ENCODE measurements at regions not wholly inside any gene's neighbourhood (a gene's known extent, or its start where the extent isn't known, plus 50 kb on each side); places are given as distances from the start of the nearest gene placed in this dataset.

DNA sequence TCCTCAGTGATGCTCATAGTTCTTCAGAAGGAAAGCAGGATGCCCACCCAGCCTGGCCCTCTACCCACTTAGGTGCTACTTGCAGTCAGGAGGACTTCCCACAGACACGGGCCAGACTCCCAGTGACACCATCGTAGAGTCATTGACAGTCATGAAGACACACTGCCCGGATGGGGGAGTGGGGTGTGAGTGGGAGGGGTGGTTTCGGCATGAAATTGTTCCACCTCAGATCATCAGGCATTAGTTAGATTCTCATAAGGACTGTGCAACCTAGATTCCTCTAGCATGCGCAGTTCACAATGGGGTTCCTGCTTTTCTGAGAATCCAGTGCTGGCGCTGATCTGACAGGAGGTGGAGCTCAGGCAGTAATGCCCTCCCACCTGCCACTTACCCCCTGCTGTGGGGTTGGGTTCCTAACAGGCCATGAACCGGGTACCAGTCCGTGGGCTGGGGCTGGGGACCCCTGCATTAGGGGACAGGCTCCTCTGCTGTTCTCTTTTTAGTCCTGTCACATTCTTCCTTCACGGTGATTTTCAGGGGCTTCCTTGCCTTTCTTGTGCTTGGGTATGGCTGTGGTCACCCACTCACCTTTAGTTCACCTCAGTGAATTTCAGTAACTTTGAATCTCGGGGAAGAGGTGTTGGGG lies 88.2 kb upstream of the ANKRD55 start:
- Histone ChIP-seq H3K27me3 (no peaks in the 10 kb centered on the region), H3K9me3 (no peaks in the 10 kb centered on the region), H3K4me3 (no peak overlapping the region), H3K4me1 (peaks cover 0 to 19% (median 6%) of the 10 kb centered on the region in 4 donors), H3K36me3 (no peaks in the 10 kb centered on the region), H3K27ac (no peak overlapping the region)
- no peak for DNase-seq
- intact Hi-C loops (cut with DNase I; ENCODE audit: low total_unique reads), result no loop called here
- TF ChIP-seq, protein P1, sequence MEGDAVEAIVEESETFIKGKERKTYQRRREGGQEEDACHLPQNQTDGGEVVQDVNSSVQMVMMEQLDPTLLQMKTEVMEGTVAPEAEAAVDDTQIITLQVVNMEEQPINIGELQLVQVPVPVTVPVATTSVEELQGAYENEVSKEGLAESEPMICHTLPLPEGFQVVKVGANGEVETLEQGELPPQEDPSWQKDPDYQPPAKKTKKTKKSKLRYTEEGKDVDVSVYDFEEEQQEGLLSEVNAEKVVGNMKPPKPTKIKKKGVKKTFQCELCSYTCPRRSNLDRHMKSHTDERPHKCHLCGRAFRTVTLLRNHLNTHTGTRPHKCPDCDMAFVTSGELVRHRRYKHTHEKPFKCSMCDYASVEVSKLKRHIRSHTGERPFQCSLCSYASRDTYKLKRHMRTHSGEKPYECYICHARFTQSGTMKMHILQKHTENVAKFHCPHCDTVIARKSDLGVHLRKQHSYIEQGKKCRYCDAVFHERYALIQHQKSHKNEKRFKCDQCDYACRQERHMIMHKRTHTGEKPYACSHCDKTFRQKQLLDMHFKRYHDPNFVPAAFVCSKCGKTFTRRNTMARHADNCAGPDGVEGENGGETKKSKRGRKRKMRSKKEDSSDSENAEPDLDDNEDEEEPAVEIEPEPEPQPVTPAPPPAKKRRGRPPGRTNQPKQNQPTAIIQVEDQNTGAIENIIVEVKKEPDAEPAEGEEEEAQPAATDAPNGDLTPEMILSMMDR (IDR thresholded peaks at IDR 0.05), result no peak

DNA sequence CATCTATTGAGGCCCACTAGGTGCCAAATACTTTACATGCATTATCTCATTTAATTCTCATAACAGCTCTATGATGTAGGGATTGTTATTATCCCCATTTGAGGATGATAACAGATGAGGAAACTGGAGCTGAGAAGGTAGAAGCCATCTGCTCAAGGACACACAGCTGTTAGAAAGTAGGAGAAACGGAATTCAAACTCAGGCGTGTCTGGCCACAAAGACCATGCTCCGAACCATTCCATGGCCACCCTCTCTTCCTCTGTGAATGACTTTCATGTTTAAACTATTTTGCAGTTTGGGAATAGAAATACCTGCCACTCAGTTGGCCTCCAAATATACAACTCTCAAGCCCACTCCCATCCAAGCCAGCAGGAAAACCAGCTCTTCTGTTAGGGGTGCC lies 87.6 kb upstream of the ANKRD55 start:
- intact Hi-C loops (cut with DNase I; ENCODE audit: low total_unique reads), result no loop called here
- Histone ChIP-seq H3K4me3 (no peak overlapping the region), H3K9me3 (no peaks in the 10 kb centered on the region), H3K27me3 (no peaks in the 10 kb centered on the region), H3K36me3 (no peaks in the 10 kb centered on the region), H3K27ac (no peak overlapping the region), H3K4me1 (peaks cover 0 to 19% (median 6%) of the 10 kb centered on the region in 4 donors)
- TF ChIP-seq, protein P1 (IDR thresholded peaks at IDR 0.05), result no peak
- no peak for DNase-seq

DNA sequence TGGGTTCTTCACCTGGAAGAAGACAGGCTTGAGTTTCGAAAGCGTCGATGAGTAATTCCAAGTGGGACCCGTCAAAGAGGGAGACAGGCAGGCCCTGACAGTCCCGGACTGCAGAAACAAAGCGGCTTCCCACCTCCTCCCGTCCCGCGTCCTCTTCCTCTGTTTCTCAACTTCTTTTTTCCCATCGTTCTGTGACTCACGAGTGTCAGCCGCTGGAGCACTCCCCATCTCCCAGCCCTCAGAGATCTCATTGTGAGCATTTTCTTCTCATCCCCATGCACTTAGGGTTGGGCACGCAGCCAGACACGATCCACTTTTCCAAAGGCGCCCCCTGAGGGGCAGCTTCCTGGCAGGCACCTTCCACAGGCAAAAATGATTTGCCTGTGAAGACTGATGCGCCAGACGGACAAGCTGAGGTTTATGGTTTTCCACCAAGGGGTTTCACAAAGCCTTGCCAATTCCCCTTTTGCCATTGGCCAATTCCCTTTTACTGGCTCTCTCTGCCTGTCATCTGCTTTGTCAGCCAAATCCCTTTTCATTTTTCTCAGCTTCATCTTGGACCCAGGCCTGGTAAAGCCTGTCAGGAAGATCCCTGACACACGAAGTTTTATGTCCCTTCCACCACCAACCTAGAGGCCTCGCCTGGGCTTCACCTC lies 86.5 kb upstream of the ANKRD55 start:
- Histone ChIP-seq H3K4me3 (no peak overlapping the region), H3K27ac (peak overlapping the region in 1 of 2 donors; percentile 9)
- DNase-seq, result peak in 1 of 2 donors; percentile 51

DNA sequence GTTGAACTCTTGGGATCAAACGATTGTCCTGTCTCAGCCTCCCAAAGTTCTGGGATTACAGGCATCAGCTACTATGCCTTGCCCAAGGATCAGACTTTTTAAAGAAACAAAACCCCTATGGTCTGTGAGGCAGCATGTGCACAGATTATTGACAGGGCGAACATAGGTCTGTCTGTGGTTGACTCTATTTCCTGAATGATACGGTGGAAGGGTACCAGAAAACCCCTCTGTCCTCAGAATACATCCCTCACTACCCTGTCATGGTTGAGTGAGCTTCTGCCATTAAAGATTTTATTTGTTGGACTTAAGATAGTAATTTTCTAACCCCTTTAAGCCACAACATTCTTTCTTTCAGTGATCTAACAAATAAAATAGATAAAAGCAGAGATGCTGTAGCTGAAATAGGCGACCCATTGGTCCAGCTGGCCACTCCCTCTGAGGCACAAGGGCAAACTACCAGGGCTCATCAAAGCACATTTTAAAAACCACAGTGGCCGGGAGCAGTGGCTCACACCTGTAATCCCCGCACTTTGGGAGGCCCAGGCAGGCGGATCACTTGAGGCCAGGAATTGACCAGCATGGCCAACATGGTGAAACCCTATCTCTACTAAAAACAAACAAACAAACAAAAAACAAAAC lies 84.9 kb upstream of the ANKRD55 start:
- peaks cover 0 to 19% (median 6%) of the 10 kb centered on the region in 4 donors for H3K4me1 ChIP-seq

More for the DNA sequence above, 86.5 kb upstream of the ANKRD55 start:
- intact Hi-C loops (cut with DNase I; ENCODE audit: low total_unique reads), result no loop called here
- H3K4me1 ChIP-seq, result peaks cover 0 to 19% (median 6%) of the 10 kb centered on the region in 4 donors
- no peaks in the 10 kb centered on the region for H3K36me3 ChIP-seq
- TF ChIP-seq, protein P1 (IDR thresholded peaks at IDR 0.05), result no peak
- no peaks in the 10 kb centered on the region for H3K9me3 ChIP-seq
- H3K27me3 ChIP-seq, result no peaks in the 10 kb centered on the region

DNA sequence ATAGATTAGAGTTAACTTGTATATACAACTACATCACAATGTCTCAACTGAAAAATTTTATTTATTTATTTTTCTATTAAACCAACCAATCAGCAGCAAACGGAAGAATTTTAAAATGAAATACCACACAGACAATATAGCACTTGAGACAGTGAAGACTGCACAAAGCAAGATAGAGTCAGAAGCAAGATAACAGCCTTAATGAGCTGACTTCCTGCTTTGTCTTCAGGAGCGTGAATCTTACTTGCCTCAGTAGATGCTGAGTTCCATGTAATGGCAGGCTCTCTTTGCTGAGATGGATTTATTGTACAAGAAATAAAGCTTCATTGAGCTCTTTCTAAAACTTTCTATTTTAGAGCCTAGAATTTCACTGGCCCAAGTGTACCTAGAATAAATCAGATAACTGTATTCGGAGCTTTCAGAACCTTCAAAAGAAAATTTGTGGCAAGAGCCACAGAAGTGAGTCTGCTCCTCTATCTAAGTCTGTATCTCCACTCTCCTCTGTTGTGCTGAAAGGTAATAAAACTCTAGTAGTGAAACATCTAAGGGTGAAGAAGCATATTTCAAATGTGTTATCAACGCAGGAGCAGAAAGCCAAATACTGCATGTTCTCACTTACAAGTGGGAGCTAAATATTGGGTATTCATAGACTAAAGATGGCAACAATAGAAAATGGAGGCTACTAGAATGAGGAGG lies 83.3 kb upstream of the ANKRD55 start:
- intact Hi-C loops (cut with DNase I; ENCODE audit: low total_unique reads), result no loop called here
- Histone ChIP-seq H3K9me3 (no peaks in the 10 kb centered on the region), H3K4me1 (peaks cover 0 to 19% (median 6%) of the 10 kb centered on the region in 4 donors), H3K27ac (no peak overlapping the region), H3K27me3 (no peaks in the 10 kb centered on the region), H3K4me3 (no peak overlapping the region), H3K36me3 (no peaks in the 10 kb centered on the region)
- TF ChIP-seq, protein P1 (IDR thresholded peaks at IDR 0.05), result no peak
- DNase-seq, result no peak

More for the DNA sequence above, 84.9 kb upstream of the ANKRD55 start:
- Histone ChIP-seq H3K36me3 (no peaks in the 10 kb centered on the region), H3K4me3 (no peak overlapping the region), H3K9me3 (no peaks in the 10 kb centered on the region), H3K27me3 (no peaks in the 10 kb centered on the region), H3K27ac (no peak overlapping the region)
- DNase-seq, result no peak
- intact Hi-C loops (cut with DNase I; ENCODE audit: low total_unique reads), result no loop called here
- TF ChIP-seq, protein P1 (IDR thresholded peaks at IDR 0.05), result no peak

Measured in tibial artery (tissue), 4 donors.